ENCODE measurements at regions not wholly inside any gene's neighbourhood (a gene's known extent, or its start where the extent isn't known, plus 50 kb on each side); places are given as distances from the start of the nearest gene placed in this dataset.

- TF ChIP-seq CTCF (IDR thresholded peaks at IDR 0.05) = peak; percentile 76
- no peak overlapping the region for H3K4me2 ChIP-seq (ENCODE audit: low read length)
- H3K79me2 ChIP-seq = no peaks in the 10 kb centered on the region
- H3K9ac ChIP-seq = no peak overlapping the region
- no peaks in the 10 kb centered on the region for H3K4me1 ChIP-seq
- no peak overlapping the region for H3K27ac ChIP-seq
- H3K27me3 ChIP-seq (ENCODE audit: control insufficient read depth, insufficient read depth, low read length) = no peaks in the 10 kb centered on the region
- H3K36me3 ChIP-seq (ENCODE audit: control insufficient read depth, insufficient read depth, low read length) = no peaks in the 10 kb centered on the region
- H3K9me3 ChIP-seq (ENCODE audit: control insufficient read depth, low read length) = no peaks in the 10 kb centered on the region
- H2AFZ ChIP-seq = no peak overlapping the region
- H3K4me3 ChIP-seq (ENCODE audit: low read depth, low read length) = no peak overlapping the region
These were observed 51.9 kb upstream of the CLMP start for GRCh38 chr11:123246749-123247495.

- no peak overlapping the region for H3K9ac ChIP-seq
- no peaks in the 10 kb centered on the region for H3K36me3 ChIP-seq (ENCODE audit: control insufficient read depth, insufficient read depth, low read length)
- no peaks in the 10 kb centered on the region for H3K79me2 ChIP-seq
- H3K9me3 ChIP-seq (ENCODE audit: control insufficient read depth, low read length) = no peaks in the 10 kb centered on the region
- H3K27me3 ChIP-seq (ENCODE audit: control insufficient read depth, insufficient read depth, low read length) = no peaks in the 10 kb centered on the region
- H3K27ac ChIP-seq = no peak overlapping the region
- no peak overlapping the region for H3K4me2 ChIP-seq (ENCODE audit: low read length)
- no peak for TF ChIP-seq CTCF (IDR thresholded peaks at IDR 0.05)
- H2AFZ ChIP-seq = no peak overlapping the region
- H3K4me1 ChIP-seq = no peaks in the 10 kb centered on the region
- H3K4me3 ChIP-seq (ENCODE audit: low read depth, low read length) = no peak overlapping the region
These were observed 50.5 kb upstream of the CLMP start for GRCh38 chr11:123245567-123245966.
